ENCODE measurements at regions not wholly inside any gene's neighbourhood (a gene's known extent, or its start where the extent isn't known, plus 50 kb on each side); places are given as distances from the start of the nearest gene placed in this dataset.

- no peak for DNase-seq (ENCODE audit: extremely low read depth, low read depth, low spot score)
Measured at GRCh38 chr11:113555071-113555619, 79.9 kb upstream of the DRD2 start.

DNA sequence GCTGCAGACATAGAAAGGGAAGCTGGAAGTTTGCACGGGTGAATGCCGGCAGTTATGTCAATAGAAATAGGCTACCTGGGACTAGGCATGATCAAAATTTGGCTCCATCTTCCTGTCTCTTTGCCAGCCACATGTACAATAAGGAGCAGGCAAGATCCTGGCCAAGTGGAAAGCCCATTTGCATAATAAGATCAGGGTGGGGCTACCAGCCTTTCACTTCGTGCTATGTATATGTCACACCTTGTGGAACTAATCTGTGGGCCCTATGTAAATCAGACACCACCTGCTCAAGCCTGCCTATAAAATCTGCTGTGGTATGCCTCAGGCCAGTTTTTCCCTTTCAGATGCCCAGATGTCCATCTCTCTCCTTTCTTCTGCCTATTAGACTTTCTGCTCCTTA is 79.3 kb upstream of the DRD2 start:
- DNase-seq (ENCODE audit: extremely low read depth, low read depth, low spot score): no peak

- no peak for DNase-seq (ENCODE audit: extremely low read depth, low read depth, low spot score)
Measured at GRCh38 chr11:113553915-113554314, 78.7 kb upstream of the DRD2 start.

GRCh38 chr11:113553235-113553634 is 78.0 kb upstream of the DRD2 start:
- no peak for DNase-seq (ENCODE audit: extremely low read depth, low read depth, low spot score)

GRCh38 chr11:113552271-113552670 is 77.1 kb upstream of the DRD2 start:
- DNase-seq (ENCODE audit: extremely low read depth, low read depth, low spot score): no peak

- DNase-seq (ENCODE audit: extremely low read depth, low read depth, low spot score): no peak
Measured at GRCh38 chr11:113551645-113552044, 76.4 kb upstream of the DRD2 start.

DNA sequence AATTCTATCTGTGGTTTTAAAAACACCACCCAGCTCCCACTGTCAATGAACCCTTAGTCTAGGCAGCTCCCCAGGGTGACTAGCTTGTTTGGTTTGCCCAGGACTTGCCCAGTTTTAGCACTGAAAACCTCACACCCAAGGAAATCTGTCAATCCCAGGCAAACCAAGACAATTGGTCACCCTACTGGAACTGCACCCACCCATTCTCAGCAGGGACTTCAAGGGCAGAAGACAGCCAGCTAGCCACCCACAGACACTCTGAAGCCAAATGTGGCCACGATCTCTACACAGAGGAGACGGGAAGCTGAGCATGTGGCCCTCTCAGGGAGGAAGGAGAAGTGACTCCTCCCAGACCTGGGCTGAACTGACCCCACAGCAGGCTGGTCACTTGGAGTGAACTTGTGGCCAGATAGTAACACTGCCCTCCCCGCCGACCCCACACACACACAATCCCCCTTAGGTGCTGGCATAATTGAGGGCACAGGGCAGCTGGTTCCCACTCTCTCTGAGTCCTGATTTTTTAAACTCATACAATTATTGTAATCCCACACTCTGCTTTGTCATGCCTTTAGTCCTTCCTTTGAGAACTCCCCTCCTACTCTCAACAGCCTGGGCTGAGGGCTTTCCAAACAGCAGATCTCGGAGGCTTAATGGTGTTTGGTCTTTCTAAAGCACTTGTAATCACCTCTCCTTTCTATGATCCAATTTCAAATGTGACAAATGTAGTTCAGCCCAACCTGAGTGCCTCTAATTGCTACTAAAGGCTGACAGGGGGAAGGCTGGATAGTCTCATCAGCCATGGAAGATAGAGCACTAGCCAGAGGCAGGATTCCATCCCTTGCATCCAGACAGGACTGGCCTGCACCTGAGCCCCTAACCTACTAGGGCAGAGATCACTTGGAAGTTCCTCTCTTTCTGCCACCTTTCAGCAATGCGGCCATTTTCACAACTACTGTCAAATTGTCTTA is 74.7 kb upstream of the DRD2 start:
- no peak for DNase-seq (ENCODE audit: extremely low read depth, low read depth, low spot score)

GRCh38 chr11:113549061-113549460 is 73.9 kb upstream of the DRD2 start:
- DNase-seq (ENCODE audit: extremely low read depth, low read depth, low spot score): no peak

DNA sequence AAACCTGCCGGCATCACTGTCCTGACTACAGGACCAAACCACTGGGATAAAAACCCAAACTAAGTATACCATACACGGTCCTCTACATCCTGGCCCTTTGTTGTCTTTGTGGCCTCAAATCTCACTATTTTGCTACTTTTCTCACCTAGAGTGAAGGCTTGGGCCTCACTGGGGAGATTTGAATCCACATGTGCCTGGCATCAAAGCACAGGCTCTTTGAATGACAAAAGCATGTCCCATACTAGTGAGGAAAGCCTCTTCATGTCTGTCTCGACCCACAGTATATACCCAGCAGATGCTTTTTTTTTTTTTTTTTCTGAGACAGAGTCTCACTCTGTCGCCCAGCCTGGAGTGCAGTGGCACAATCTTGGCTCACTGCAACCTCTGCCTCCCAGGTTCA is 72.5 kb upstream of the DRD2 start:
- no peak for DNase-seq (ENCODE audit: extremely low read depth, low read depth, low spot score)

DNA sequence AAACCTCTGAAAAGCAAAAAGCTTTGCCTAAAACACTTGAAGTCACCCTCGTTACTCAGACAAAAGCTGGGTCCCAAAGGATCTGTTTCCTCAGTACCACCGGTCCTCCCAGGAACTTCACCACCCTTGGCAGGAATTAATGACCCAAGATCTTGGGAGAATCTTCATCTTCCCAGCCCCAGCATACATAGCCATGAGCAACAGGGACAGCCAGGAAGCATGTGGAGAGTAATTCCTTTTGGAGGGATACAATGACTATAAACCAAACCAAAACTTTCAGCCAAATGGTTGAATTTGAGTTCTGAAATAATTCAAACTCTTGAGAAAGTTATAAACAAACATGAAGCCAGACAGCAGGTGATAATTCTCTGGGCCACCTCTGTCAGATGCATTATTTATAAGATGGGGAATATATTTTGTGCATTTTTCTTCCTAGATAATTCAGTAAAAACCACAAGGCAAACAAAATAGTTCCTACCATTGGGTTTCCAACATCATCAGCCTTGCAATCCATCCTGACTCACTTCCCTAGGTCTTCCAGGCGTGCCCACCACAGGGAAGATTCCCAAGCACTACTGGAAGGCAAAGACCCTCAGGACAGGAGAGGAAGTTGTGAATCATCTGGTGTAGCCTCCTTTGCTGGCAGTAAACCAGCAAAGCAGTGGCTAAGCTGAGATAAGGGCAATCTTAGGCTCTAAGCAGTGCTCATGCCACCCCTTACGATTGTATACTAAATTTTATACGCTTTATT is 71.7 kb upstream of the DRD2 start:
- DNase-seq (ENCODE audit: extremely low read depth, low read depth, low spot score): no peak

DNA sequence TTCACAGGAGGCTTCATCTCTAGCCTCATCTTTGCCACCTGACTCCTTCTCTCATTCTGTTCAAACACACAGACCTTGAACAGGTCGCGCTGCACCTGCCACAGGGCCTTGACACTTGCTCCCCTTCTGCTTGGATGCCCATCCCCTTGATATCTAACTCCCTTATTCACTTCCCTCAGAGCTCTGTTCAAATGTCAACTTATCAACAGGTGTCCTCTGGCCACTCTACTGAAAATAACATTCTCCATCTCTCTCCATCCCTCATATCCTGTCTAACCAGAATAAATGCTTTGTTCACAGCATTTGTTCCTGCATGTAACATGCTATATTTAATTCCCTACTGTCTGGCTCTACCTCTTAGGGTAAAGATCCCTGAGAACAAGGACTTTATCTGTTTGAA is 67.2 kb upstream of the DRD2 start:
- DNase-seq (ENCODE audit: extremely low read depth, low read depth, low spot score): no peak

DNA sequence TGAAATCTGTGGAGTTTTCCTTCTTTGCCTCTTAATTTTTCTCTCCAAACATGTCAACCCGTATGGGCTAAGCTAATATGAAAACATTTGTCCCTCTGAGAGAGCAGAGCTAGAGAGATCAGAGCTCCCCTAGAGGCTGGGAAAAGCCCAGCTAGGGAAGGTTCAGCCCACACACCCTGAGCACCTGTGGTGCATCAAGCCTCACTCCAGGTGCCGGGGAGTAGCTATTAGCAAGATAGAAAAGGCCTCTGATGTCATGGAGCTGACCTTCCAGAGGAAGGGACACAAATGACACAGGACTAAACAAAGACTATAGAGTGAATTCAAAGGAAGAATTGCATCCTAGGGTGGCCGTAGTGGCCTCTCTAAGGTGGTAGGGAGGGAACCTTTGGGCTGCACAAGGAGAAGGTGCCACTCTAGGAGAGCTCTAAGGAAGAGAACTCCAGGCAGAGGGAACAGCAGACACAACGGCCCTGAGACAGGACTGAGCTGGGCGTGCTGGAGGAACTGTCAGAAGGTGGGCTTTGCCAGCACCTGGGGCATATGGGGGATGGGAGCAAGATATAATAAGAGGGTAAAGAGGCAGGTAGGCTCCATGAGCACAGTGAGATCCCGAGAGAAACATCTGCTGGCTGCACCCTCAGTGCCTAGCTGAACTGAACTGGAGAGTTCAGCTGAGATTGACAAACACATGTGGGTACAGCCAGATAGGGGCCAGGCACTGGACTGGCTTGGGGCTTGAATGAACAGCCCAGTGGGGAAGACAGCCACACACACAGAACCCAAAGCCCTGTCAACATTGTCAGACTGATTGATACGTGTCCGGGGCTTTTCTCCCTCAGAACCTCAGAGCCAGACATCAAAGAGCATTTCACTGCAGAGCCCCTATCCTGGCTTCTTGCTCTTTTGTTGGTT is 65.5 kb upstream of the DRD2 start:
- DNase-seq (ENCODE audit: extremely low read depth, low read depth, low spot score): no peak

DNA sequence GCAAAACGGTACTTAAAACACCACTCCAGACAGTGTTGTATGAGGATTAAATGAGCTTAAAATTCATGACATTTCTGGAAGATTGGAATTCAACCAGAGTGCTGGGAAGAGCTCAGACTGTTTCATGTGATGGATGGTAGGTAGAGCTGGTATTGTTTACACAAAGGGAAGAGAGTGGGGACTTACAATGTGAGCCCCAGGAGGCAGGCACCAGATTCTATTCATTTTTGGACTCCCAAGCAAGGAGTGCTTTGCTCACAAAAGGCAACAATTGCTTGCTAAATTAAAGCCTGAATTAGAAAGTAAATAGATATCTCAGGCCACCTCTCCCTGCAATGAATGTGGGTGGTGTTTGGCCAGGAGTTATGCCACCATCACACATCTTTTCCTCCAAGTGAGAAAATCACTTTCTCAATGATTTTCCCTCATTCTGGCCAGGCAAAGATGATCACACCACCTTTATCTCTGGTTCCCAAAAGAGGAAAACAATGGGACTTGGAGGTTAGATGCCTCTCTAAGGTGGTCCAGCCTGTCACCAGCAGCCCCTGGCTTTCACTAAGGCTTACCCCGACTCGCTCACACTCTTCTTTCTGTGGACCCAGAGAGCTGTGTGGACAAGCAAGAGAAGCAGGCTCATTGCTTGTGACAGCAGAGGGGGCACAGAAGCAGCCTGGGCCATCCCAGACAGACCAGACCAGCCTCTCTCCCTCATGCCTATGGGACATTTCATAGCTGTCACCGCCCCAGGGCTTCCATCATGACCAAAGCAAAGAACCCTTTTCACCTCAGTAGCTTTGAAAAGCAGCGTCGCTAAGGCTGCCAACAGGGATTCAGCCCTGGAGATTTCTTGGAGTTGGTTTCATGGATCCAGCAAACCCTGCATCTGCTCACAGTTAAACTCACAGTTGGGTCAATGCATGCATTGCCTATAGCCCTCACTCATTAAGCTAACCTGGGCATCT is 63.5 kb upstream of the DRD2 start:
- DNase-seq (ENCODE audit: extremely low read depth, low read depth, low spot score): no peak

DNA sequence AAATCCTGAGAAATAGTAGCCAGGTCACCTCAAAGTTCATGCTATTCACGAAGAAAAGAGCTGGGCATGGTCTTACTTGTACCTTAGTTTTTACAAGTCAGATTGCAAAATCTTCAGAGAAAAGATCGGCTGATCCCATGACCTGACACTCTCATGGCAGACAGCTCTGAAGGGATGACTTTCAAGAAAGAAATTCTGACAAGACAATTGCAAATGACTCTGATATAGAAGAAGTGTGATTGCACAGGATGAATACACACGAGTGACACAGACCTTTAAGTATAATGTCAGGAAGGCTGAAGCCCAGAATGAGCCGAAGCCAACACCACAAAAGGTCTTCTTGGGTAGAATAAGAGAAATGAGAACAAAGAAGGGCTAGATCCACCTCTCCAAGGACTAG is 59.4 kb upstream of the DRD2 start:
- DNase-seq (ENCODE audit: extremely low read depth, low read depth, low spot score): no peak

DNA sequence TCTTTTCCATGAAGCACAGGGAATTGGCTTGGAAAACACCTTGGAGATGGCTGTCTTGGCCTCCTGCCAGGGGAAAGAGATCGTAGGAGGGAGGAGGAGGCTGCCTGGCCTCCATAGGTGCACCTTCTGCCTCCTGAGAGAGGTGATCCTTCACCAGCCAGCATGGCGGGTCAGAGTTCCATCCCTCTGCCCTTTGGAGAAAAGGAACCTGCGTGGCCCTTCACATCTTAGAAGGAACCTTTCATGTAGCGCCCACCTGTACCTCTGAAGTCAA is 58.2 kb upstream of the DRD2 start:
- no peak for DNase-seq (ENCODE audit: extremely low read depth, low read depth, low spot score)

GRCh38 chr11:113532697-113533424 is 57.7 kb upstream of the DRD2 start:
- DNase-seq (ENCODE audit: extremely low read depth, low read depth, low spot score): peak; percentile 9

DNA sequence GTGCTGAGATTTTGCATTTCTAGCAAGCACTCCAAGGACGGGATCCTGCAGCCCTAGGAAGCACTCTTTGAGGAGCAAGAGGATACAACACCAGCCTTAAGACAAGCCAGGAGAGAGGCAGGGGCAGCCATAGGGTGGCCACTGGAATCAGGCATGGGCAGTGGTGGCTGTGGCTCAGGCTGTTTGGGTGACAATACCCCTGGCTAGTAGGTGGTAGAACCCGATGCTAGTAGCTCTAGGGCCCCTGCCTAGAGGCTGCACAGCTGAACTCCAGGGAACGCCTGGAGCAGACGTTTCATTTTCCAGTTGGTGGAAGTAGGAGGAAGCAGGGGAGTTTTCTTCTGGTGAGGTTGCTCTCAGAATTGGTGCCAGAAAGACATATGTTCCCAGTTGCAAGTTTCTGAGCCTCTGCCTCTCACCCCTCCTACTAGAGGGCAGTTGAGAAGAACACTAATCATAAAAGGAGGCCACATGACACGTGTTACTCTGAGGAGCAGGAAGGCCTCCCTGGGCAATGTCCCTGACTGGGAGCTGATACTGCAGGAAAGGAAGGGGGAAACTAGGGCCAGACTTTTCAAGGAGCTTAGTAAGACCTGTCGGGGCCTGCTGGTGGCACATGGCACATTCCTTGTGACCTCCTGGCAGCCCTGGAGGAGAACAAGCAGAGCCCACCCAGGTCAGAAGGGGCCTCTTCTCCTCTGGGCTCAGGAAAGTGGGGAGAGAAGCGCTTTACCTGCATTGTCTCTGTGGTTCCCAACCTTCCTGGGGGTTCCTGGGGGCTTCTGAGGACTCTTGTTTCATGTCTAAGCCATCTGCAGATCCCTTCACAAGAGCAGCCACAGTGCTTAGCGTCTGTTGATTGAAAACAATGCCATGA is 56.6 kb upstream of the DRD2 start:
- DNase-seq (ENCODE audit: extremely low read depth, low read depth, low spot score): no peak

DNA sequence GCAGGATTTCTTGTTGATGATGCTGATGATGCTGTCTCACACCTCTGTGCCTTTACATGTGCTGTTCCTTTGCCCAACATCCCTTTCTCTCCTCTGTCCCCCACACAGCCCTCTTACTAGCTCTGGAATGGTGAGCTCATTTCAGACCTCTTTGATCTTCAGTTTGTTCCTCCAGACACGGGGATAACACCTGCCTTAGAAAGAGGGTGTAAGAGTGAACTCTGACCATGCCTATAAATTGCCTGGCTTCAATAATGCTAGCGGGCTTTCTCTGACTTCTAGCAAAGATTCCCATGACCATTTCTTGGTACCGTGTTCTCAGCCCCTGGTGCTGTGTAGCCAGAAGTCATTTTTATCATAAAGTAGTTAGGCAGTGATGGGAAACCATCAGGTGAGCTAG is 55.9 kb upstream of the DRD2 start:
- no peak for DNase-seq (ENCODE audit: extremely low read depth, low read depth, low spot score)

Measured in glomerular endothelial cell (primary cell).